ENCODE measurements at regions not wholly inside any gene's neighbourhood (a gene's known extent, or its start where the extent isn't known, plus 50 kb on each side); places are given as distances from the start of the nearest gene placed in this dataset.

- no peak for TF ChIP-seq CTCF (IDR thresholded peaks at IDR 0.05)
- H3K4me1 ChIP-seq: no peaks in the 10 kb centered on the region
- no peaks in the 10 kb centered on the region for H3K36me3 ChIP-seq
- peaks cover 0 to 6% of the 10 kb centered on the region in 2 donors for H3K27me3 ChIP-seq
- H3K27ac ChIP-seq: no peak overlapping the region
- no peak overlapping the region for H3K4me3 ChIP-seq
- no peaks in the 10 kb centered on the region for H3K9me3 ChIP-seq
- DNase-seq (no peak), ATAC-seq (no peak)
- intact Hi-C loops (cut with DNase I): no loop called here
These were observed 316.9 kb upstream of the TLE3 start for GRCh38 chr15:70414626-70415025.

- no peak overlapping the region for H3K27ac ChIP-seq
- intact Hi-C loops (cut with DNase I): no loop called here
These were observed 315.1 kb upstream of the TLE3 start for GRCh38 chr15:70412794-70413193.

GRCh38 chr15:70411143-70411863 lies 313.6 kb upstream of the TLE3 start:
- DNase-seq (peak in 1 of 4 donors; percentile 34), ATAC-seq (peak; percentile 82)
- no peak for TF ChIP-seq CTCF (IDR thresholded peaks at IDR 0.05)
- no peak overlapping the region for H3K4me3 ChIP-seq
- H3K27ac ChIP-seq: no peak overlapping the region
- no peaks in the 10 kb centered on the region for H3K27me3 ChIP-seq
- no peaks in the 10 kb centered on the region for H3K9me3 ChIP-seq
- intact Hi-C loops (cut with DNase I): no loop called here
- H3K4me1 ChIP-seq: no peaks in the 10 kb centered on the region
- H3K36me3 ChIP-seq: no peaks in the 10 kb centered on the region

More at GRCh38 chr15:70412794-70413193, 315.1 kb upstream of the TLE3 start:
- Histone ChIP-seq H3K36me3 (no peaks in the 10 kb centered on the region), H3K27me3 (no peaks in the 10 kb centered on the region), H3K4me1 (no peaks in the 10 kb centered on the region), H3K4me3 (no peak overlapping the region), H3K9me3 (no peaks in the 10 kb centered on the region)
- no peak for DNase-seq
- peak; percentile 12 for ATAC-seq
- no peak for TF ChIP-seq CTCF (IDR thresholded peaks at IDR 0.05)

- peak; percentile 30 for ATAC-seq
- TF ChIP-seq CTCF (IDR thresholded peaks at IDR 0.05): no peak
These were observed 312.8 kb upstream of the TLE3 start for GRCh38 chr15:70410371-70410985.

GRCh38 chr15:70409388-70409787 lies 311.7 kb upstream of the TLE3 start:
- no peak for DNase-seq
- Histone ChIP-seq H3K4me1 (no peaks in the 10 kb centered on the region), H3K36me3 (no peaks in the 10 kb centered on the region), H3K27ac (no peak overlapping the region), H3K4me3 (no peak overlapping the region), H3K9me3 (no peaks in the 10 kb centered on the region), H3K27me3 (no peaks in the 10 kb centered on the region)
- intact Hi-C loops (cut with DNase I): no loop called here
- no peak for TF ChIP-seq CTCF (IDR thresholded peaks at IDR 0.05)
- ATAC-seq: no peak

More at GRCh38 chr15:70410371-70410985, 312.8 kb upstream of the TLE3 start:
- intact Hi-C loops (cut with DNase I): no loop called here
- Histone ChIP-seq H3K27ac (no peak overlapping the region), H3K4me1 (no peaks in the 10 kb centered on the region), H3K36me3 (no peaks in the 10 kb centered on the region), H3K9me3 (no peaks in the 10 kb centered on the region), H3K27me3 (no peaks in the 10 kb centered on the region), H3K4me3 (no peak overlapping the region)
- DNase-seq: no peak
